HCT116 (cell line): ENCODE measurements at regions not wholly inside any gene's neighbourhood (a gene's known extent, or its start where the extent isn't known, plus 50 kb on each side); places are given as distances from the start of the nearest gene placed in this dataset.

ENCODE experiments used
- ATF3 ChIP-seq: IDR thresholded peaks from 2 replicates; pipeline ENCODE4 v1.6.1; 2012
- CEBPB ChIP-seq: IDR thresholded peaks from 2 replicates; pipeline ENCODE4 v1.6.1; 2012; ENCODE audit warnings: low read depth
- EZH2 ChIP-seq: fragments of 200-600 bp; sonication (generic); IDR thresholded peaks from 2 replicates; pipeline ENCODE4 v1.6.1; 2017; ENCODE audit warnings: antibody characterized with exemption, mixed run types
- EZH2phosphoT487 ChIP-seq: fragments of 200-600 bp; IDR thresholded peaks from 2 replicates; pipeline ENCODE4 v1.6.1; 2018; ENCODE audit warnings: antibody characterized with exemption, borderline replicate concordance
- JUND ChIP-seq: IDR thresholded peaks from 2 replicates; pipeline ENCODE4 v1.6.1; 2012
- POLR2A ChIP-seq: IDR thresholded peaks from 2 replicates; pipeline ENCODE4 v1.7.0; 2011; ENCODE audit warnings: borderline replicate concordance; ENCODE audit not compliant: insufficient read depth, insufficient read length; ENCODE audit errors: extremely low read depth
- POLR2AphosphoS5 ChIP-seq: IDR thresholded peaks from 2 replicates; pipeline ENCODE4 v1.6.1; 2011; ENCODE audit warnings: mild to moderate bottlenecking, low read depth, low read length, moderate library complexity
- REST ChIP-seq: IDR thresholded peaks from 2 replicates; pipeline ENCODE4 v1.6.1; 2012; ENCODE audit warnings: low read depth
- SP1 ChIP-seq: IDR thresholded peaks from 2 replicates; pipeline ENCODE4 v1.6.1; 2012; ENCODE audit warnings: low read depth
- ZNF274 ChIP-seq: fragments of 200-500 bp; sonication (Bioruptor generic); IDR thresholded peaks from 2 replicates; pipeline ENCODE4 v1.6.1; 2014; ENCODE audit warnings: mild to moderate bottlenecking, low read depth, low read length, inconsistent platforms
- TF ChIP-seq, protein P1 (sequence below), 3 experiments: fragments of 200-600 bp in 1 of 3; sonication (generic) in 1 of 3; IDR thresholded peaks in 2 of 3; conservative IDR thresholded peaks in 1 of 3; 2 replicates each; pipeline ENCODE4 v1.5.1; 2012 to 2017; ENCODE audit warnings: low read depth in 2 of 3, low read length in 2 of 3, antibody characterized with exemption in 1 of 3, borderline replicate concordance in 1 of 3, control low read depth in 1 of 3, mild to moderate bottlenecking in 1 of 3, mixed read lengths in 1 of 3, mixed run types in 1 of 3, moderate library complexity in 1 of 3; ENCODE audit not compliant: insufficient read depth in 1 of 3
- TF ChIP-seq, protein P2 (sequence below): IDR thresholded peaks from 2 replicates; pipeline ENCODE4 v1.6.1; 2011; ENCODE audit warnings: mild to moderate bottlenecking, low read length, moderate library complexity; ENCODE audit not compliant: insufficient replicate concordance; ENCODE audit errors: extremely low read depth
- TF ChIP-seq, protein P3 (sequence below): IDR thresholded peaks from 2 replicates; pipeline ENCODE4 v1.6.1; 2012

- TF ChIP-seq, protein P1, sequence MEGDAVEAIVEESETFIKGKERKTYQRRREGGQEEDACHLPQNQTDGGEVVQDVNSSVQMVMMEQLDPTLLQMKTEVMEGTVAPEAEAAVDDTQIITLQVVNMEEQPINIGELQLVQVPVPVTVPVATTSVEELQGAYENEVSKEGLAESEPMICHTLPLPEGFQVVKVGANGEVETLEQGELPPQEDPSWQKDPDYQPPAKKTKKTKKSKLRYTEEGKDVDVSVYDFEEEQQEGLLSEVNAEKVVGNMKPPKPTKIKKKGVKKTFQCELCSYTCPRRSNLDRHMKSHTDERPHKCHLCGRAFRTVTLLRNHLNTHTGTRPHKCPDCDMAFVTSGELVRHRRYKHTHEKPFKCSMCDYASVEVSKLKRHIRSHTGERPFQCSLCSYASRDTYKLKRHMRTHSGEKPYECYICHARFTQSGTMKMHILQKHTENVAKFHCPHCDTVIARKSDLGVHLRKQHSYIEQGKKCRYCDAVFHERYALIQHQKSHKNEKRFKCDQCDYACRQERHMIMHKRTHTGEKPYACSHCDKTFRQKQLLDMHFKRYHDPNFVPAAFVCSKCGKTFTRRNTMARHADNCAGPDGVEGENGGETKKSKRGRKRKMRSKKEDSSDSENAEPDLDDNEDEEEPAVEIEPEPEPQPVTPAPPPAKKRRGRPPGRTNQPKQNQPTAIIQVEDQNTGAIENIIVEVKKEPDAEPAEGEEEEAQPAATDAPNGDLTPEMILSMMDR (IDR thresholded peaks at IDR 0.05 in 2 of 3, conservative IDR thresholded peaks at IDR 0.05 in 1 of 3; ENCODE audit: borderline replicate concordance in 1 of 3, insufficient read depth in 1 of 3, low read depth in 2 of 3, low read length in 2 of 3), result no peak
- TF ChIP-seq POLR2A (no peak), POLR2AphosphoS5 (no peak), ATF3 (no peak), JUND (no peak), SP1 (no peak), REST (no peak), EZH2 (no peak), CEBPB (no peak), EZH2phosphoT487 (no peak), ZNF274 (no peak)
- TF ChIP-seq, protein P2, sequence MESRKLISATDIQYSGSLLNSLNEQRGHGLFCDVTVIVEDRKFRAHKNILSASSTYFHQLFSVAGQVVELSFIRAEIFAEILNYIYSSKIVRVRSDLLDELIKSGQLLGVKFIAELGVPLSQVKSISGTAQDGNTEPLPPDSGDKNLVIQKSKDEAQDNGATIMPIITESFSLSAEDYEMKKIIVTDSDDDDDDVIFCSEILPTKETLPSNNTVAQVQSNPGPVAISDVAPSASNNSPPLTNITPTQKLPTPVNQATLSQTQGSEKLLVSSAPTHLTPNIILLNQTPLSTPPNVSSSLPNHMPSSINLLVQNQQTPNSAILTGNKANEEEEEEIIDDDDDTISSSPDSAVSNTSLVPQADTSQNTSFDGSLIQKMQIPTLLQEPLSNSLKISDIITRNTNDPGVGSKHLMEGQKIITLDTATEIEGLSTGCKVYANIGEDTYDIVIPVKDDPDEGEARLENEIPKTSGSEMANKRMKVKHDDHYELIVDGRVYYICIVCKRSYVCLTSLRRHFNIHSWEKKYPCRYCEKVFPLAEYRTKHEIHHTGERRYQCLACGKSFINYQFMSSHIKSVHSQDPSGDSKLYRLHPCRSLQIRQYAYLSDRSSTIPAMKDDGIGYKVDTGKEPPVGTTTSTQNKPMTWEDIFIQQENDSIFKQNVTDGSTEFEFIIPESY, result no peak
- TF ChIP-seq, protein P3, sequence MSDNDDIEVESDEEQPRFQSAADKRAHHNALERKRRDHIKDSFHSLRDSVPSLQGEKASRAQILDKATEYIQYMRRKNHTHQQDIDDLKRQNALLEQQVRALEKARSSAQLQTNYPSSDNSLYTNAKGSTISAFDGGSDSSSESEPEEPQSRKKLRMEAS, result no peak
Observed at GRCh38 chr21:30028537-30028936, 88.7 kb upstream of the GRIK1 start.
